ENCODE measurements at regions not wholly inside any gene's neighbourhood (a gene's known extent, or its start where the extent isn't known, plus 50 kb on each side); places are given as distances from the start of the nearest gene placed in this dataset.
"Not testable (repeated sequence)": the region's sequence is repeated elsewhere in the genome, so short reads cannot be mapped to it uniquely, and the experiment has no call there.

DNA sequence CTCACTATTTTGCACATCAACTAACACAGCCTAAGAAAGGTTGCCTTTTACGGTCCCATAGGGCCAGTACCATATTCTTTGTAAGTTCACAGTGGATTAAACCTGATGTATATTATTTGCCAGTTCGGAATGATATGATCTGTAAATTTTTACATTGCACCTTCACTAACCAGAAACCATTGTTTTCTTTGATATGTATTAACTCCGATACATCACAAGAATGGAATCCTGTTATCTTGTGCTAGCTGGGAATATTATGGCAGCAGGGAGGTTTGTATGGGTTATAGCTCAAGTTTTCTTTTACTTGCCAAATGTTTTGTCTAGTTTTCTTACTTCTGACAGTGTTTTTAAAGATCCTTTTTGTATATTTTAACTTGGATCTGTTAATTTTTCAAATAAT, 51.4 kb upstream of the S1PR1 start:
- no peak for ATAC-seq

DNA sequence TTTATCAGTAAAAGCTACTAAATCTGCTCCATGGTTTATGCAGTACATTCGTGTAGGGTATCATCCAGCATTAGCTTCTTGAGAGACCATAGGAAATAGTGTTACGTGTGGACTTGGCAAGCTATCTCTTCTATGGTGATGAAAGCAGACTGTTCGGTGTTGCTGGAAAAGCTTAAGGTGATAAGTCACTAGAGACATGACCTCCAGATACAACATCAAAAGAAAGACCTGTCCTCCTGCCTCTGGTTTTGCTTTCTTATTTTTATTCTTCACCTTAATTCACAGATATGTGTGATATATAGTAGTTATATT, 53.5 kb upstream of the S1PR1 start:
- ATAC-seq = no peak

DNA sequence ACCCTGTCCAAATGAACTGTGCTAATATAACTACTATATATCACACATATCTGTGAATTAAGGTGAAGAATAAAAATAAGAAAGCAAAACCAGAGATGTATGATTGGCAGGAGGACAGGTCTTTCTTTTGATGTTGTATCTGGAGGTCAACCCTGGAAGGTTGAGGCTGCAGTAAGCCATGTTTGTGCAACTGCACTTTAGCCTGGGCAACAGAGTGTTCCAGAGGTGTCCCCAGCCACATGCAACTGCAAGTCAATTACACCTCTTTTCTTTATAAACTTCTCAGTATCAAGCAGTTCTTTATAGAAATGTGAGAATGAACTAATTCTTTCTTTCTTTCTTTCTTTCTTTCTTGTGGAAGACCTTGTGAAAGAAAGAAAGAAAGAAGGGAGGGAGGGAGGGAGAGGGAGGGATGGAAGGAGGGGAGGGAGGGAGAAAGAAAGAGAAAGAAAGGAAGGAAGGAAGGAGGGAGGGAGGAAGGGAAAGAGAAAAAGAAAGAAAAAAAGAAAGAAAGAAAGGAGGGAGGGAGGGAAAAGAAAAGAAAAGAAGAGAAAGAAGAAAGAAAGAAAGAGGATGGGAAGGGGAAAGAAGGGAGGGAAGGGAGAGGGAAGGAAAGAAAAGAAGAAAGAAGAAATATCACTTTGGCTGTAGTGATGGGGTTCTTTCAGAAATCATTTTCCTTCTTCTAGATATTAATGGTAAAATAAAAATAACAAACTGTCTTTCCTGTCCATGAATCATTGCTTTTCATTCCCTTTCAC, 54.0 kb upstream of the S1PR1 start:
- no peak for ATAC-seq

DNA sequence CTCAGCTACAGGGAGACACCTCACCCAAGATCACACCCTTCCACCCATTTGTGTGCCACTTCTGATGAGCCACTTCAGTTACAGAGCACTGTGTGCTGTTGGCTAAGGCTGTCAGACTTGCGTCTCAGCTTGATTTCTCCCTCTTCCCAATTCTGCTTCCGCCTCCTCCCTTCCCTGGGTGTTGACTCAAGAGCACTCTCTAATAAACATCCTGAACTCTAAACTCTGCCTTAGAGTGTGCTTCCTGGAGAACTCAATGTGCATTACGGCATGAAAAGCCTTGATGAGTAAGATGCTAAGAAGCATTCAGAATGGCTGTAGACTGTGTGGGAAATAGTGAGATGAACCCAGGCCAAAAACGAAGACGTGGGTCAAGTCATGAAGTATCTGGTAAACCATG, 54.9 kb upstream of the S1PR1 start:
- no peak for ATAC-seq

DNA sequence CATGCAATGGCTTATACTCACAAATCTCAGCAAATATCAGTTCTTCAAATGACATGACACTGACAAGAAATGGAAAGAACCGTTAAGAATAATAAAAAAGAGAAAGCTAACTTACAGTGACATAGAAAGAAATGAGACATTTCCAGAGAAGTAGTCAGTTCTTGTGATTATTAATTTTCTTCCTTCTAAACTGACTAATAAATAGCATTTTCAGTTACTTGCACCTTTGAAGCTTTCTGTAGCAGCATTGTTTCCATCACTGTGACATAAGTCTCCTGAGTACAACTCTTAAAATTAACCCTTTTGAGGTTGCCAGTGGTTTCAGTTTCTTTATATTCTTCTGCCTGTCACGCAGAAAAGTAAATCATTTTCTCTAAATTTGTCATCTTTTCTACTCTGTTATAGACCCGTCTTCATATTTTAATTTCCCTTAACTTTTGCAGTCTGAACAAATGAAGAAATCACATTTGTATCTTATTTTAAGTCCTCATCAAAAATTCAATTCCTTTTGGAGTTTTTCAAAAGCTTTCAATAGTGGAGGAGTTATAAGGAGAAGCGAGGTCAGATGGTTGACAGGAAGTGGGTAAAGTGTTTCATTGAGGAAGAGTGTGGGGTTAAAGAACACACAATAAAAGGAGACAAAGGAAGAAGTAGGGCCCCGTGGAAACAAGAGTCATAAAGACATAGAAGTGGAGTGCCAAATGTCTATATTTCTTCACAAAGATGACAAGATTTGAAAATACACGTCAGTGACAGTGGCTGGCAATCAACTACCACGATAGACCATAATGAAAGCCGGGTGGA, 57.9 kb upstream of the S1PR1 start:
- peak; percentile 74 to 76 for ATAC-seq

DNA sequence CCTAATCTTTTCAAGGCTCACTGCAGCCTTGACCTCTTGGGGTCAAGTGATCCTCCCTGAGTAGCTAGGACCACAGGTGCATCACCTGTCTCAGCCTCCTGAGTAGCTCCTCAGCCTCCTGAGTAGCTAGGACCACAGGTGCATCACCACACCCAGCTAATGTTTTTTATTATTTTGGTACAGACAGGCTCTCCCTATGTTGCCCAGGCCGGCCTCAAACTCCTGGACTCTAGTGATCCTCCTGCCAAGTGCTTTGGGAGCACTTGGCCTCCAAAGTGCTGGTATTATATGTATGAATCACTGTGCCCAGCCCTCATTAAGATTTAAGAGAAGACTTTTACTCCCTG, 58.5 kb upstream of the S1PR1 start:
- ATAC-seq = no peak

DNA sequence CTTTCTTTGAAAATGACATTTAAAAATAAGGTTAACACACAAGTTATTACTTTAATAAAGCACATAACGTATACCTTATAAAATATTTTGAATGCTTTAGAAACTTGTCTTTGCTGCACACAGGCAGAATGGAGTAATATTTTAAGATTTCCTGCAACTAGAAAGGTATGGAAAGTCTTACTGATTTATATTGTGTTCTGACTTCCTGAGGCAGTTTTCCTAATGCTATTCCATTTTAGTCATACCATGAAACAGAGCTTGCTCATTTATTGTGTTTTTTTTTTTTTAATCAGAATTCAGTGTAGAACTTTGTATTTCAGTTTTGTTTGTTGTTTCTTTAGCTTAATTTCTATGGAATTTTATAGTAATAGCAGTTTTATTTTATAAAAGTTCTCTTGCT, 60.9 kb upstream of the S1PR1 start:
- no peak for ATAC-seq

DNA sequence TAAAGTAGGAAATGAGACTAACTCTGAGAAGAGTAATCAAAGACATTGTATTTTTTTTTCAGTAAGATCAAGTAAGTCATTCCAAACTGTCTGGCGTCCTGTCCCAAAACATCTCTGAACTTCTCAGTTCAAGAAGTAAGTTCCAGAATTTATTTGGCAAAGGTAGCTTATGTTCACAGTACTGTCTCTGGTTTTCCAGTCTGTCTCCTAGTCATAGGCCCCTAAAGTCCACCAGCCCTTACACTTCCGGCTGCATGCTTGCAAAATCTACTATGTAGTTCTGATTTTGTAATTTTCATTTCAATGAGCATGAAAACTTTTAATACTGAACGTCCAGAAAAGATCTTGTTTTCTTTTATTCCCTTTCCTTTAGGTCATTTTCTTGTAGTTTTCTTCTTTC, 61.4 kb upstream of the S1PR1 start:
- no peak for ATAC-seq

DNA sequence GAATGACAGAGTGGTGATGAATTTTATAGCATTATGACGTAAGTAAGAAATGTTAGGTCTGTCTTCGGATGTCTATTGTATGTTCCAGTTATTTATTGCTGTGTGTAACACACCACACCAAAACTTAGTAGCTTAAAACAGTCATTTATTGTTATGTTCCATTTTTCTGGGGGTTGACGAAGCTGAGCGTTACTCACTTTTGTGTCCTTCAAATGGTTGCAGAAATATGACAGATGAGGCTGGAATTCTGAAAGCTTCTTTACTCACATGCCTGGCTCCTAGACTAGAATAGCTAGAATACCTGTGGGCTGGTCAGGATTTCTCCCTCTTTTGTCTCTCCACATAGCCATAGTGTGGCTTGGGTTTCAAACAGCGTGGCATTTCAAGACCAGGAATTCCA, 62.1 kb upstream of the S1PR1 start:
- no peak for ATAC-seq

DNA sequence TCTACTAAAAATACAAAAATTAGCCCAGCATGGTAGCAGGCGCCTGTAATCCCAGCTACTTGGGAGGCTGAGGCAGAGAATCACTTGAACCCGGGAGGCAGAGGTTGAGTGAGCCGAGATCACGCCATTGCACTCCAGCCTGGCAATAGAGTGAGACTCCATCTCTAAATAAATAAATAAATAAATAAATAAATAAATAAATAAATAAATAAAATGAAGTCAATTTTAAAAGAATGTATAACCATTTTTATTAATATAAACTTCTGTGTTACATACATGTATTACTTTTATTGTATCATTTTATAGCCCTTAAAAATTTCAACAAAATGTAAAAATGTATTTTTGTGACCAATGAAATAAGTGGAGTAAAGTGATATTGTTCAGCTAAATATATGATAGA, 62.5 kb upstream of the S1PR1 start:
- not testable (repeated sequence) for ATAC-seq

DNA sequence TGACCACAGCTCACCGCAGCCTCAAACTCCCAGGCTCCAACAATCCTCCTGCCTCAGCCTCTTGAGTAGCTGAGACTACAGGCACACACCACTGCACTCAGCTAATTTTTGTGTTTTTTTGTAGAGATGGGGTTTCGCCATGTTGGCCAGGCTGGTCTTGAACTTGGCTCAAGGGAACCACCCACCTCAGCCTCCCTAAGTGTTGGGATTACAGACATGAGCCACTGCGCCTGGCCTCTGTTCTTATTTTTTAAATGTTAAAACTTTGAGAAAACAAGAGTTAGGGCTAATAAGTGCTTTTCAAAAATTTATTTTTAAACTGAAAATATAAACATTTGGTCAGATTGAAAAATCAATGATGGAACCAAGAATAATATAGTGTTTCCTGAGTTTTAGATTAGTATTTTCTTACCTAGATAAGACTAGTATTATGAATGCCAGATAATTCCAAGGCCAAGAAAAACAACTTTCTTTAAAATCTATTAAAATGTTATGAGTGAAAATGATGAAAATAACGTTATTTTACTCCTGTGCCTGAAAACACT, 66.2 kb upstream of the S1PR1 start:
- ATAC-seq = no peak

DNA sequence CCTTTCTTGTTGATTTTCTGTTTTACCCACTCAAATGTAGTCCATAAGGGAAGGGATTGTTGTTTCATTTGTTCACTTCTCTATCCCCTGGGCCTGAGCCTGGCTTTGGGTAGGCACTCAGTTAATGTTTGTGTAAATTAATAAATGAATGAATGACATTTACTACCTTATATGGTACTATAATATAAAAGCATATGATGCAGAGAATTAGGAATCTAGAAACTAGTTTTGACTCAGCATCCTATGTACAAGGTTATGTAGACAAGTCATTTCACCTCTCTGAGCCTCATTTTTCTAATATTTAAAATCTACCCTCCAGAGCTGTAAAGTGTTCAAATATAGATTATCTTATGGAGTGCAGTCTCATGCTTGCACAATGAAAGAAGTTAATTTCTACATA, 68.9 kb upstream of the S1PR1 start:
- ATAC-seq = peak; percentile 91 to 92

DNA sequence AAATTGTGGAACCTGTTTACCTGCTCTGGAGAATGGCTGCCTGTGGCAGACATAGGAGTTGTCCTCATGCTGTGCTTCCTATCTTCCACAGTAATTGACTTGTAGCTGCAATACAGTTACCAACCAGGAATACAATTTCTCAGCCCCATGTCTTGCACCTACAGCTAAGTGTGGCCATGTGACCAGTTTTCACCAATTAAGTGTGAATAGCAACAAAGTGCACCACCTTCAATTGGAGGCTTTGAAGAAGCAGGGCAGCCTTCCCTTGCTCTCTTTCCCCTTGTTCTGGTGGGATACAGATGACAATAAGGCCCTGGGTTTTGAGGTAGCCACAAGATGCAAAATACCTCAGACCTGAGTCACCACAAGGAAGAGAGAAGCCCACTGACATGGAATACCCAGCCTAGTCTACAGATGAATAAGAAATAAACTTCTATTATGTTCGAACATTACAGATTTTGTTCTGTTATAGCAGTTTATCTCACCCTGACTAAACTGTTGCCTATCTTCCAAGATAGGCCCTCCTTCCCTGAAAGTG, 70.2 kb upstream of the S1PR1 start:
- ATAC-seq = no peak

DNA sequence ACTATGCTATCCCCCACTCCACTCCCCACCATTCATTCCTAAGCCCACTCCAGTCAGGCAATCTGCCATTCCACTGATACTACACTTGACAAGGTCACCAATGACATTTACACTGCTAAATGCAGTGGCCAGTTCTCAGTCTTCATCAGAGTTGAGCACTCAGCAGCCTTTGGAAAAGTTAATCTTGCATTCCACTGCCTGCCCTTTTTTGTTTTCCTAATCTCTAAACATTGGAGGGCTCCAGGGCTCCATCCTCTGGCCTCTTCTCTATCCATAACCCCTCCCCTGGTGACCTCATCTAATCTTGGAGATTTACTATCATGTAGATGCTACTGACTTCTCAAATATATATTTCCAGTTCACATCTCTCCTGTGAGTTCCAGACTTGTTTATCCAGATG, 70.9 kb upstream of the S1PR1 start:
- no peak for ATAC-seq

DNA sequence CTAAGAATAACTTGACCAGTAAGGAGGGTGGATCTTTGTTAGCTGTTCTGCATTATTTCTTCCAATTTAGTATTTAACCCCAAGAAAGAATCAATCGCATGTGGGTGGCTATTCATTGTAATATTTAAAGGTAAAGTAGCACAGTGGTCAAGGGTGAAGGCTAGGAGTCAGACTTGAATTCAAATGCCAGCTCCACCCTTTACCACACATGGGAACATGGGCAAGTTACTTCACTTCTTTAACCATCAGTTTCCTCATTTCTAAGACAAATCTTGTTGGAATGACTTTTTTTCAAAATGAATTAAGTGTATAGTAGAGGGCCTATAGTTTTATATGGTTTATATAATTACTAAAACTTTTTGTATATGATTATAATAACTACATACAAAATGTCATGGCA, 71.3 kb upstream of the S1PR1 start:
- ATAC-seq = no peak

DNA sequence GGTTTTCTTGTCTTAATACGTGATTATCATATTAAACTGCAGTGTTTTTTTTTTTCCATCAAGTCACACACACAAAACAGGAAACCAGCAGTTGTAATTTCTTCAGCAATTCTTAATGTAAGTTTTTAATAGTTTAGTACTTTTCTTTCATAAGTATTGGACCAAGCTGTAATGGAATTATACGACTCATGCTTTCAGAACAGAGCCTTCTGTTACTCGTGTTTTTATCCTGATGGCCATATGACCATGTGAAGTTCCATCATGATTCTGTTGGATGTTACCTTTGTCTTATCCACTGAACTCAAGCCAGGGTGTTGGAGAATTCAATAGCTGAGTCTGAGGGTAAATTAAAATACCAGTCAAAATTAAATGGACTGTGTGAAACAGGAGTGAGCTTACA, 72.0 kb upstream of the S1PR1 start:
- no peak for ATAC-seq

DNA sequence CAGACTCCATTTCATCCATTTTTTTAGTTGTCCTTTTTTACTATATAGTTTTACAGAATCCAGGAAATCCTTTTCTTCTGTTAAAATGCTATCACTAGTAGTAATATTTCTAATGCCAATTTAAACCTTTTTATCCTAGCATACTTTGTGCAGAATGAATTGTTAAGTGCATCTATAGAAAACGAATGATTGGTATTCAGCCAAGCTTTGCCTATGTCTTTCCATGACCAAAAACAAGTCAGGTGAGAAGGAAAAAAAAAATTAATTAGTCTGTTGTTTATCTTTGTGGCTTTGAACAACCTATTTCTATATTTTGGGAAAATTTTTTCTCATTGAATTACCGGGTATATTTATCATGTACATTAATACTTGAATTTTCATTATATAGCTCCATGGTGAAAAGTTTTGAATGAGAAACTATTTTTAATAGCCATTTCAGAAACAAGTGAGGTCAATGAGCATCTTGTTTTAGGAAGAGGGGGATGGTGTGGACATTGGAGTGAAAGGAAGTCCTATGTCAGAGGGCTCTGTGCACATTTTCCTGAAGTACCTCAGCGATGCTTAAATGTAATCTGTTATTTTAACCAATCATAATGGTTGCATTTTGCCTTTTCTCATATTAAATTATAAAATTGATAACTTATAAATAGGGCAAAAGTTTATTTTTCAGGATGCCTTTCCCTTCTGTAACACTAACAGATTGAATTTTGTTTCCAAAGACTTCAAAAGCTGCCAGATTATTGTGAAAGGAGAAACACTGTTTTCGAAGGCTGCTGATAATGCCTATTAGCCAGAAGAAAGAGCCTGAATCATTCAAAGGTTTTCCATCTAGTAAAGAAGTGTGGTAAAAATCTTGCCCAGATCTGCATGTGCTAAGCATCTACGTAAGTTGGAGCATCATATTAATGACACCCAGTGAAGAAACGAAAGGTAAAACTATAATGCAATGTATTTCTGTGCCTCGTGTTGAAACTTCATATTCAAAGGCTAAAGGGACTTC, 73.8 kb upstream of the S1PR1 start:
- no peak for ATAC-seq

DNA sequence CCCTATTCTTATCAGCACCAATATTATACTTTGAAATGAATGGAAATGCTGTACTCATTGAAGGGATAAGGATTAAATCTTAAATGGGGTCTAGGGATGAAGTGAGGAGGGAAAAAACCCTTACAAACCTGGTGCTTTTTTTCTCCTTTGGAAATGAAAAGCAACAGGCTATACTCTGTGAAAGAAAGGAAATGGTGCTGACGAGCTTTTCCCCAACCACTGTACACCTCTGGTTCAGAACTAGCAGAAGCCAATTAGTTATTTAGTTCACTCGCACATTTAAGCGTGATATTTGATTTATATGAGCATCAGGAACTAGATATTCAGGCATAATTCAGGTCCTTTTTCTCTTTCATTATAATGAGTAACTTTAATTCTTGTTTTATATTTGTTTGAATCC, 74.5 kb upstream of the S1PR1 start:
- no peak for ATAC-seq

DNA sequence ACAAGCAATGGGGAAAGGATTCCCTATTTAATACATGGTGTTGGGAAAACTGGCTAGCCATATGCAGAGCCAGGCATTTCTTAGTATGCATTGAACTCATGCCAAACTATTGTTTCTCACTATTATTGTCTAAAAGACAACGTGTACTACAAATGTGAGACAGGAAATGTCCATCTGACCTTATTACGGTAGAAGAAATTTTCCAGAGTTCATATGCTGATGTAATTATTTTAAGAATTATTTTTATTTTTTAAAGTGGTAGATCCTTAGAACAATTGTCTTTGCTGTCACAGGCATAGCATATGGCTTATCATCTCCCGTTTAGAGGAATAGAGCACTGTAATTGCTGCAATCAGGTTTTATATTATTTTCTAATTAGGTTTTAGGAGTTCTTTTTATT, 75.2 kb upstream of the S1PR1 start:
- no peak for ATAC-seq

DNA sequence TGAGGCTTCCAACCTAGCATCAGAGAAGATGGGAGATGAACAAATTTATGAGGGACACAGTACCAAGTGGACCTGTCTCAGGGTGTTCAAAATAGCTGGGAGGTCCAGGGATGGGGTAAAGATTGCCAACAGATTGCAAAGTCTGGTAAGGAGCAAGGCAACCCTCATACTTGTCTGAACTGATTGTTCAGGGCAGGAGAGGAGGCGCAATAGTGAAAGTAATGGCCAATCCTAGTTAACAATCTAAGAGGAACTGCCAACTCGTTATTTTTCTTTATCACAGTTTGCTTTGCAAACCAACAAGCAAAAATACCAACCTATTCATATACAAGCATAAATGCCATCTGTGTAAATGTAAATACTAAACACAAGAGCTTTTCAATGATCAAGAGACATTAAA, 78.4 kb upstream of the S1PR1 start:
- ATAC-seq = no peak

DNA sequence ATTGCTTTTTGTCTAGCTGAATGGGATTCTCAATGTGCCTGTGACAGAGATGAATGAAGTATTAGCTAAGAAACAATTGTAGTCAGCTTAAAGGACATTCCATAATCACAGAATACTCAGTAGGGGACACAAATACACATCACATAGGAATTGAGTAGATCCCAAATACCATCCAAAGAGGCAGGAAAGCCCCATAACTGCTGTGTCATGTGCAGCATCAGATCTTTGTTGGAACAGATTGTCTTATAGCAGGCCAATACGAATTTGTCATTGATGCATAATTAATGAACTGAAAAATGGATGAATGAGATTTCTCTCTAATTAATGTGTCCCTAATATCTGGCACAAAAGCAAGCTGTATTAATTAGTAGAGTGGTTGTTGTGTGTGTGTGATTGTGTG, 82.3 kb upstream of the S1PR1 start:
- ATAC-seq = no peak

DNA sequence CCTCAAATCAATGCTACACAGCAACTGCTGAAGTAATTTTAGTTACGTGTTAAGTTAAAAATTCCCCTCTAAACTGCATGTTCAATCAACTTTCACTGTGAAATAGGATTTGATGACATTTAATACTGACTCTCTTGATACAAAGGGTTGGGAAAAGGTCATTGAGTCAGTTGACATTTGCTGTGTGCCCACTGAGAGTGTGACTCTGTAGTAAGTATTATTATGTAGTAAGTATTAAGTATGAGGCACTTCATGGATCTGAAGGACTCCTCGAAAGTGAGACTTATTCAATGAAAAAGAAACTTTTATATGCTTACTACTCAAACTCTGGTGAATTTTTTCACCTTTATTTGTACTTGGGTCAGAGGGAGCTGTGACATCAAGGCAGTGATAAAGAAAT, 83.1 kb upstream of the S1PR1 start:
- peak; percentile 97 to 99 for ATAC-seq

DNA sequence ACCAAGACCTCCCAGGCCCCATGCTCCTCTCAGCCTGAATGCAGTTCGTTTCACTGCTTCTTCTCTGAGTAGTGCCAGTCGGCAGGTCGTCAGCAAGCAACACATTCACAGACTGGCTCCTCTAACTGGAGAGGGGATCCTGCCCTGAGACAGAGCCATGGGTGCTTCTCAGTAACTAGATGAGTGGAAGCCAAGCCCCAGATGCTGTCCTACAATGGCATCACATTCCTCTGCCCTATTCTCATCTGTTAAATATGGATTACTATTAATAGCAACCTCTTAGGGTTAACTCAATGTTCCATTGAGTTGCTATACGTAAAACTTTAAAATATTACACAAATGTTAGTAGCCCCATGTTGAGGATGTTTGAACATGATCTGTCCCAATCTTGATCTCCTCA, 84.2 kb upstream of the S1PR1 start:
- ATAC-seq = no peak

Measured in activated CD4-positive, CD25-positive, alpha-beta regulatory T cell treated with anti-CD3 and anti-CD28 coated beads, Interleukin-2, amount 50 U/mL, for 24 hours (primary cell).